PC-3 (cell line): ENCODE measurements at regions not wholly inside any gene's neighbourhood (a gene's known extent, or its start where the extent isn't known, plus 50 kb on each side); places are given as distances from the start of the nearest gene placed in this dataset.

Source experiments
- ATAC-seq: fragments of 200-7000 bp; cut with Tn5 transposase; 2 replicates; pipeline ENCODE4 v1.9.1; 2020; ENCODE audit warnings: mild to moderate bottlenecking, moderate library complexity
- BruUV-seq: library from RNA; stranded (reverse); fragments of 400-500 nt; replicated peaks from 2 replicates; lab custom pipeline; 2021; lab: Mats Ljungman, UMichigan
- CTCF ChIA-PET: fragments of 300-600 bp; sonication (Branson Sonifier 250); formaldehyde crosslinking; loops from one replicate; lab custom pipeline; 2022; ENCODE audit warnings: antibody characterized with exemption; lab: Charles Lee
- POLR2A ChIA-PET: fragments of 300-600 bp; sonication (Branson Sonifier 250); formaldehyde crosslinking; loops from one replicate; lab custom pipeline; 2022; ENCODE audit warnings: antibody characterized with exemption; ENCODE audit not compliant: unreplicated experiment; lab: Charles Lee
- DNase-seq: peaks from one replicate; pipeline ENCODE4 v3.0.0-alpha.2; 2015
- H2AFZ ChIP-seq: fragments of 300-600 bp; sonication (generic); 2 replicates; pipeline ENCODE4 v1.6.0; 2016; ENCODE audit warnings: antibody characterized with exemption, low read length
- H3F3A ChIP-seq: fragments of 300-600 bp; sonication (generic); one replicate; pipeline ENCODE4 v1.6.0; 2017; ENCODE audit warnings: antibody characterized with exemption, low read length, control low read depth, mild to moderate bottlenecking; ENCODE audit not compliant: unreplicated experiment
- H3K27ac ChIP-seq: fragments of 300-600 bp; sonication (generic); 2 replicates; pipeline ENCODE4 v1.5.1; 2016; ENCODE audit warnings: mild to moderate bottlenecking, low read length
- H3K27me3 ChIP-seq: fragments of 300-600 bp; sonication (generic); 2 replicates; pipeline ENCODE4 v1.6.1; 2016; ENCODE audit warnings: low read length, mixed read lengths
- H3K36me3 ChIP-seq: fragments of 300-600 bp; sonication (generic); 2 replicates; pipeline ENCODE4 v1.6.1; 2016; ENCODE audit warnings: low read depth, mixed run types, low read length, mixed read lengths
- H3K4me1 ChIP-seq: fragments of 300-600 bp; sonication (generic); 2 replicates; pipeline ENCODE4 v1.5.1; 2016; ENCODE audit warnings: low read length; ENCODE audit not compliant: insufficient read depth
- H3K4me2 ChIP-seq: fragments of 300-600 bp; sonication (generic); 2 replicates; pipeline ENCODE4 v1.6.0; 2016; ENCODE audit warnings: low read length
- H3K4me3 ChIP-seq: fragments of 300-600 bp; sonication (generic); 2 replicates; pipeline ENCODE4 v1.5.1; 2016; ENCODE audit warnings: mild to moderate bottlenecking, low read length, mixed read lengths
- H3K79me2 ChIP-seq: fragments of 300-600 bp; sonication (generic); 2 replicates; pipeline ENCODE4 v1.6.1; 2017; ENCODE audit warnings: low read length, mixed read lengths
- H3K9ac ChIP-seq: fragments of 300-600 bp; sonication (generic); 2 replicates; pipeline ENCODE4 v1.6.0; 2016; ENCODE audit warnings: mild to moderate bottlenecking, low read length
- H3K9me2 ChIP-seq: fragments of 300-600 bp; sonication (generic); replicated peaks from 2 replicates; pipeline ENCODE4 v1.6.1; 2016; ENCODE audit warnings: mixed run types, low read length, mixed read lengths
- H3K9me3 ChIP-seq: fragments of 300-600 bp; sonication (generic); 2 replicates; pipeline ENCODE4 v1.6.1; 2016; ENCODE audit warnings: low read length, mixed read lengths
- H4K20me1 ChIP-seq: fragments of 300-600 bp; sonication (generic); 2 replicates; pipeline ENCODE4 v1.6.1; 2016; ENCODE audit warnings: low read length, mixed read lengths
- EZH2 ChIP-seq: fragments of 300-600 bp; sonication (generic); IDR thresholded peaks from one replicate; pipeline ENCODE4 v1.6.1; 2017; ENCODE audit warnings: antibody characterized with exemption, mild to moderate bottlenecking, low read length; ENCODE audit not compliant: unreplicated experiment
- EZH2phosphoT487 ChIP-seq: fragments of 300-600 bp; sonication (generic); IDR thresholded peaks from 2 replicates; pipeline ENCODE4 v1.6.1; 2018; ENCODE audit warnings: mild to moderate bottlenecking, antibody characterized with exemption, low read length, borderline replicate concordance
- intact Hi-C: fragments of 100-400 bp; cut with micrococcal nuclease; formaldehyde crosslinking; loops from 2 replicates; pipeline ENCODE4 v1.9.0; 2023
- TF ChIP-seq, protein P1 (sequence below): fragments of 300-600 bp; sonication (generic); conservative IDR thresholded peaks from 2 replicates; pipeline ENCODE4 v1.5.1; 2017; ENCODE audit warnings: antibody characterized with exemption, low read depth, mild to moderate bottlenecking, low read length

DNA sequence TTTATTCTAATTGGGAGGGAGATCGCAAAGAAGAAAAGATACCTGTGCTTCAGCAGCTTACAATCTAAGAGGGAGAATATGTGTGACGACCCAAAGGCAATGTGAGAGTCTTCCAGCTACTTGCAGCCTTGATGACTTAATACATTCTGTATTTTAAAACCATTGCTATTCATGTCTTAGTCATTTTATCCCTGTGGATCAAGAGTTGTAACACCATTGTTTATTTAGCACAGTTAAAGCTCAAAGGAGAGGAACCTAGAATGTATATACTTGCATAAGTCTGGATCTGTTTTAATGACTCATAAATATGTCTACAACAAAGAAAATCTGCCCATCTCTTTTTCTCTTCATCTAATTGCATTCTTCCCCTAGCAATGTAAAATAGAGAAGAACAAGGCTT is 117.9 kb upstream of the DLX6 start:
- H3K4me2 ChIP-seq: no peak overlapping the region
- H3K27ac ChIP-seq: no peak overlapping the region
- no peaks in the 10 kb centered on the region for H3K36me3 ChIP-seq
- H3K79me2 ChIP-seq: no peaks in the 10 kb centered on the region
- no peaks in the 10 kb centered on the region for H3K9me3 ChIP-seq
- H3K9ac ChIP-seq: no peak overlapping the region
- no peaks in the 10 kb centered on the region for H4K20me1 ChIP-seq
- no peaks in the 10 kb centered on the region for H3F3A ChIP-seq
- H3K27me3 ChIP-seq: no peaks in the 10 kb centered on the region
- intact Hi-C loops: no loop called here
- BruUV-seq: no TSS peak
- H2AFZ ChIP-seq: no peak overlapping the region
- no peaks in the 10 kb centered on the region for H3K9me2 ChIP-seq
- 0 out of 2 replicates have a peak, but pooled peaks cover 9% of the 10 kb centered on the region for H3K4me1 ChIP-seq
- no peak overlapping the region for H3K4me3 ChIP-seq
- peak; percentile 62 for ATAC-seq
- DNase-seq: peak; percentile 72
- ChIA-PET CTCF (no interaction called here), POLR2A (no interaction called here)
- no peak for TF ChIP-seq EZH2
- TF ChIP-seq, protein P1, sequence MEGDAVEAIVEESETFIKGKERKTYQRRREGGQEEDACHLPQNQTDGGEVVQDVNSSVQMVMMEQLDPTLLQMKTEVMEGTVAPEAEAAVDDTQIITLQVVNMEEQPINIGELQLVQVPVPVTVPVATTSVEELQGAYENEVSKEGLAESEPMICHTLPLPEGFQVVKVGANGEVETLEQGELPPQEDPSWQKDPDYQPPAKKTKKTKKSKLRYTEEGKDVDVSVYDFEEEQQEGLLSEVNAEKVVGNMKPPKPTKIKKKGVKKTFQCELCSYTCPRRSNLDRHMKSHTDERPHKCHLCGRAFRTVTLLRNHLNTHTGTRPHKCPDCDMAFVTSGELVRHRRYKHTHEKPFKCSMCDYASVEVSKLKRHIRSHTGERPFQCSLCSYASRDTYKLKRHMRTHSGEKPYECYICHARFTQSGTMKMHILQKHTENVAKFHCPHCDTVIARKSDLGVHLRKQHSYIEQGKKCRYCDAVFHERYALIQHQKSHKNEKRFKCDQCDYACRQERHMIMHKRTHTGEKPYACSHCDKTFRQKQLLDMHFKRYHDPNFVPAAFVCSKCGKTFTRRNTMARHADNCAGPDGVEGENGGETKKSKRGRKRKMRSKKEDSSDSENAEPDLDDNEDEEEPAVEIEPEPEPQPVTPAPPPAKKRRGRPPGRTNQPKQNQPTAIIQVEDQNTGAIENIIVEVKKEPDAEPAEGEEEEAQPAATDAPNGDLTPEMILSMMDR: no peak
- TF ChIP-seq EZH2phosphoT487: no peak

DNA sequence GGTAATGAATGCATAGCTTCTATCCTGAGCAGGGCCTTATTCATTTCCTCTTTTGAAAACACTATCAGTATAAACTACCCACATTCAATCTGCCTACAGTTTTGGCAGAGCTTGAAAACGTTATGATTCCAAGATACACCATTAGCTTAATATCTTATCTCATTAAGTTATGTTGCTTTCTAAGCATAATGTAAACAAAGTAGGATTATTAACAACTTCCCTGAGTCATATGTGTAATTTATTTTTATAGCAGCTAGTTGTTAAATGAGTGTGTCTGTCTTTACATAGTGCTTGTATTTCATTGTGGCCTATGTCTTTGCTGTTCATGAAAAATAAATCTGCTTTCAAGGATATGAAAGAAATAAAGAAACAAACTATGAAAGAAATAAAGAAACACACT is 106.2 kb upstream of the DLX6 start:
- Histone ChIP-seq H3K9me2 (no peaks in the 10 kb centered on the region), H3K36me3 (no peaks in the 10 kb centered on the region), H3K9me3 (no peaks in the 10 kb centered on the region), H3K27me3 (no peaks in the 10 kb centered on the region), H3K4me3 (no peak overlapping the region), H2AFZ (no peak overlapping the region), H3K9ac (no peak overlapping the region), H3K4me1 (peaks cover 23% of the 10 kb centered on the region), H4K20me1 (no peaks in the 10 kb centered on the region), H3K79me2 (no peaks in the 10 kb centered on the region), H3K4me2 (no peak overlapping the region), H3F3A (peaks cover 4% of the 10 kb centered on the region), H3K27ac (no peak overlapping the region)
- CTCF ChIA-PET: interaction anchor here (1.3 kb wide), 1 partner anchor 128 kb away, joined by 5 read pairs; no protein-coding TSS in a partner anchor
- no peak for TF ChIP-seq EZH2phosphoT487
- TF ChIP-seq EZH2: no peak
- TF ChIP-seq, protein P1: no peak
- DNase-seq: no peak
- intact Hi-C loops: no loop called here
- POLR2A ChIA-PET: no interaction called here
- ATAC-seq: peak; percentile 30
- no TSS peak for BruUV-seq

DNA sequence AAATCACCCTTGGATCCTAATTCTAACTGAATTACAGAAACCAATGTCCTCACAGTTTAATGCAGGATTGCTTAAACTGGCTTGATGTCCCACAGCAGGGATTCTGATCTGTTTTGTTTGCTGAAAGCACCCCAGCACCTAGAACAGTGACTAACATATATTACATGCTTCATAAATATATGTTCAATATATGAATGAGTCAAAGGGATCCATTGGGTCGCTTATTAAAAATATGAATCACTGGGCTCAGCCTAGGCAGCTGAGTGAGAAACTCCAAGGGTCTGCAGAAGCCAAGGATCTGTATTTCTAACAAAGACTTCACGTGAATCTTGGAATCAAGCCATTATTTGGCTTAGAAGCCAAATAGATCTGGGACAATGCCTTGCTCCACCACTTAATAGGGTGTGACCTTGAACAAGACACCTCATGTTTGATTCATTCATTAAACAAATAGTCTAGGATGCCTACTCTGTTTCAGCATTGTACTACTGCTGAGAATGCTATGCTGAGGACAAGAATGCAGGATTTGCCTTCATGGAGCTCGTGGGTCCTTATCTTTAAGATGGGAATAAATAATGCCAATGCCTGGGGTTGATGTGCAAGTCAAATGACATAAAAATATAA is 103.4 kb upstream of the DLX6 start:
- ATAC-seq (peak; percentile 92), DNase-seq (peak; percentile 92)
- Histone ChIP-seq H3K9me2 (no peaks in the 10 kb centered on the region), H3K4me1 (peaks cover 23% of the 10 kb centered on the region), H3F3A (peaks cover 4% of the 10 kb centered on the region), H3K9ac (no peak overlapping the region), H4K20me1 (no peaks in the 10 kb centered on the region), H3K79me2 (no peaks in the 10 kb centered on the region), H3K4me2 (peak overlapping the region; percentile 35), H3K9me3 (no peaks in the 10 kb centered on the region), H3K27ac (peak overlapping the region; percentile 68), H2AFZ (no peak overlapping the region), H3K36me3 (no peaks in the 10 kb centered on the region), H3K27me3 (no peaks in the 10 kb centered on the region), H3K4me3 (no peak overlapping the region)
- no peak for TF ChIP-seq EZH2
- TF ChIP-seq EZH2phosphoT487: no peak
- TF ChIP-seq, protein P1: no peak
- no TSS peak for BruUV-seq
- POLR2A ChIA-PET: no interaction called here
- intact Hi-C loops: loop anchor here (1.0 to 5.0 kb wide), 2 partner anchors 47 to 125 kb away; no protein-coding TSS in a partner anchor
- CTCF ChIA-PET: no interaction called here
